HG03039 (cell line): ENCODE measurements at regions not wholly inside any gene's neighbourhood (a gene's known extent, or its start where the extent isn't known, plus 50 kb on each side); places are given as distances from the start of the nearest gene placed in this dataset.

Experiments used
- ATAC-seq: cut with Tn5 transposase; IDR thresholded peaks from one replicate; pipeline ENCODE4 v1.9.1; 2021; ENCODE audit warnings: mild to moderate bottlenecking, moderate library complexity; ENCODE audit not compliant: unreplicated experiment

GRCh38 chr20:39670988-39671387 is 708.8 kb downstream of the DHX35 start:
- ATAC-seq, result no peak

- no peak for ATAC-seq
Measured at GRCh38 chr20:39669659-39670058, 707.5 kb downstream of the DHX35 start.

GRCh38 chr20:39668038-39668437 is 705.9 kb downstream of the DHX35 start:
- no peak for ATAC-seq

- ATAC-seq, result no peak
Measured at GRCh38 chr20:39661833-39662232, 699.7 kb downstream of the DHX35 start.

- no peak for ATAC-seq
Measured at GRCh38 chr20:39660965-39661364, 698.8 kb downstream of the DHX35 start.

- ATAC-seq, result no peak
Measured at GRCh38 chr20:39660226-39660625, 698.1 kb downstream of the DHX35 start.

- no peak for ATAC-seq
Measured at GRCh38 chr20:39658662-39659409, 696.7 kb downstream of the DHX35 start.

- ATAC-seq, result no peak
Measured at GRCh38 chr20:39654171-39654570, 692.0 kb downstream of the DHX35 start.

- no peak for ATAC-seq
Measured at GRCh38 chr20:39651645-39652325, 689.6 kb downstream of the DHX35 start.

- ATAC-seq, result no peak
Measured at GRCh38 chr20:39646874-39647413, 684.8 kb downstream of the DHX35 start.

GRCh38 chr20:39645131-39645530 is 683.0 kb downstream of the DHX35 start:
- no peak for ATAC-seq

GRCh38 chr20:39643292-39643691 is 681.1 kb downstream of the DHX35 start:
- no peak for ATAC-seq

- ATAC-seq, result no peak
Measured at GRCh38 chr20:39641423-39641822, 679.3 kb downstream of the DHX35 start.

- ATAC-seq, result no peak
Measured at GRCh38 chr20:39640147-39640546, 678.0 kb downstream of the DHX35 start.

- no peak for ATAC-seq
Measured at GRCh38 chr20:39638731-39639130, 676.6 kb downstream of the DHX35 start.

GRCh38 chr20:39633689-39634088 is 671.5 kb downstream of the DHX35 start:
- no peak for ATAC-seq

- ATAC-seq, result no peak
Measured at GRCh38 chr20:39632757-39633156, 670.6 kb downstream of the DHX35 start.

GRCh38 chr20:39632176-39632575 is 670.0 kb downstream of the DHX35 start:
- no peak for ATAC-seq

- no peak for ATAC-seq
Measured at GRCh38 chr20:39631557-39631956, 669.4 kb downstream of the DHX35 start.

- ATAC-seq, result no peak
Measured at GRCh38 chr20:39630215-39630908, 668.2 kb downstream of the DHX35 start.

GRCh38 chr20:39627765-39628164 is 665.6 kb downstream of the DHX35 start:
- ATAC-seq, result no peak

- ATAC-seq, result no peak
Measured at GRCh38 chr20:39624316-39624715, 662.2 kb downstream of the DHX35 start.
